ENCODE measurements at regions not wholly inside any gene's neighbourhood (a gene's known extent, or its start where the extent isn't known, plus 50 kb on each side); places are given as distances from the start of the nearest gene placed in this dataset.

DNA sequence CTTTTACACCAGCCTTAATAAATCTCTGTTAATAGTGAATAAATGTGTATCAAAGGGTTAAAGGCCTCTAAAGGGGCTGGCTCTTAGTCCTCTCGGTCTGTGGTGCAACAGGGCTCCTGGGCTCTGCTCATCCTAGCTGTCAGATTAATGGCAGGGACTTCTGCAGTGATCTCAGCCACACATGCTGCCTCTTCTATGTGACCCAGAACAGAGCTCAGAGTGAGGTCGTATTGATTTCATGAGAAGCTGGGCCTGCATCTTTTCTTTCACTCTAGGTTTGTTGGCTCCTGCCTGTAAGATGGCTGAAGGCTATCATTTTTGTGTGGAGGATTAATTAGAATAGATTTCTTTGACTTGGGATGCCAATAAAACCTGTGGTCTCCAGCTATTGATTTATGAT lies 165.0 kb upstream of the GLRA1 start:
- TF ChIP-seq POLR2AphosphoS5 (IDR thresholded peaks at IDR 0.05; ENCODE audit: low read depth, low read length) (no peak), POLR2A (IDR thresholded peaks at IDR 0.05; ENCODE audit: low read depth, low read length) (no peak), TAF1 (IDR thresholded peaks at IDR 0.05; ENCODE audit: low read depth, low read length) (no peak), SPI1 (IDR thresholded peaks at IDR 0.05; ENCODE audit: low read depth, low read length) (no peak), PAX5 (IDR thresholded peaks at IDR 0.05; ENCODE audit: insufficient read depth, low read length, severe bottlenecking) (no peak)
